Esophagus muscularis mucosa (tissue), 4 donors: ENCODE measurements at regions not wholly inside any gene's neighbourhood (a gene's known extent, or its start where the extent isn't known, plus 50 kb on each side); places are given as distances from the start of the nearest gene placed in this dataset.

Experiments used
- EP300 ChIP-seq: sonication (generic); formaldehyde crosslinking; IDR thresholded peaks from one replicate; pipeline ENCODE4 v1.6.1; 2017; ENCODE audit warnings: antibody characterized with exemption
- POLR2A ChIP-seq: fragments of 450-650 bp; IDR thresholded peaks from one replicate; pipeline ENCODE4 v1.6.1; 2017; ENCODE audit warnings: antibody characterized with exemption, moderate library complexity, mild to moderate bottlenecking, low read depth
- POLR2AphosphoS5 ChIP-seq, 2 donors: sonication (generic); formaldehyde crosslinking; IDR thresholded peaks; one replicate each; pipeline ENCODE4 v1.6.1; 2017; ENCODE audit warnings: antibody characterized with exemption in 2 of 2
- TF ChIP-seq, protein P1 (sequence below), 3 experiments: fragments of 200-600 bp in 2 of 3; fragments of 450-650 bp in 1 of 3; sonication (generic) in 2 of 3; IDR thresholded peaks; one replicate each; pipeline ENCODE4 v1.5.1; 2017 to 2019; ENCODE audit warnings: antibody characterized with exemption in 3 of 3, mild to moderate bottlenecking in 2 of 3, moderate library complexity in 1 of 3

DNA sequence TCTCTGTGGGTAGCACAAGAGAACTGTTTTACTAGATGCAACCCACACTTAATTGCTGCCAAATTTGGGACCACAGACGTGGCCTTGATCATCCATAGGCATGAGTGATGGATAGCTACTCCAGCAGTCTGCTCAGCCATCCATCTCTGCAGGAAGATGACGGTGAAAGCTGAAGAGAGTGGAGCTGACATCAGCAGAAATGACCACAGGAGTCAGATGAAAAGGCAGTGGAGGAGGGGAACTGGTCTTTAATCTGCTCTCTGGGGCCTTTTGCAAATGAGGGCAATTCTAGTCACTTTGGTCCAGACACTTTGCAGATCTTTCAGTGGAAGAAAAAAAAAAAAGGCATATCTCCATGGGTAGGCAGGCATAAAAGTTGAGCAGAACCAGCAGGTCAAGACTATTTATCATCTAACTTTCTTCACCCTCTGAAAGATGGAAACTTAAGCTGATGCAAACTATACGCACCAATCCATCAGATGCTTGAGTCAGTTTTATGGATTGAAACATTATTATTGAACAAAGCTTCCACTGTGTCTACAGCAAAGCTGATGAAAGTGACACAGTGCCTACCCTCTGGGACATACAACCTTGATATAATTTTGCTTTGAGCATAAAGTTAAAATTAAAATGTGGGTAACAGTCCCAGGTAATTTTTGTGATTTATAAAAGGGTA, 281.6 kb upstream of the OBI1 start:
- no peak for TF ChIP-seq POLR2AphosphoS5 (IDR thresholded peaks at IDR 0.05)
- TF ChIP-seq, protein P1, sequence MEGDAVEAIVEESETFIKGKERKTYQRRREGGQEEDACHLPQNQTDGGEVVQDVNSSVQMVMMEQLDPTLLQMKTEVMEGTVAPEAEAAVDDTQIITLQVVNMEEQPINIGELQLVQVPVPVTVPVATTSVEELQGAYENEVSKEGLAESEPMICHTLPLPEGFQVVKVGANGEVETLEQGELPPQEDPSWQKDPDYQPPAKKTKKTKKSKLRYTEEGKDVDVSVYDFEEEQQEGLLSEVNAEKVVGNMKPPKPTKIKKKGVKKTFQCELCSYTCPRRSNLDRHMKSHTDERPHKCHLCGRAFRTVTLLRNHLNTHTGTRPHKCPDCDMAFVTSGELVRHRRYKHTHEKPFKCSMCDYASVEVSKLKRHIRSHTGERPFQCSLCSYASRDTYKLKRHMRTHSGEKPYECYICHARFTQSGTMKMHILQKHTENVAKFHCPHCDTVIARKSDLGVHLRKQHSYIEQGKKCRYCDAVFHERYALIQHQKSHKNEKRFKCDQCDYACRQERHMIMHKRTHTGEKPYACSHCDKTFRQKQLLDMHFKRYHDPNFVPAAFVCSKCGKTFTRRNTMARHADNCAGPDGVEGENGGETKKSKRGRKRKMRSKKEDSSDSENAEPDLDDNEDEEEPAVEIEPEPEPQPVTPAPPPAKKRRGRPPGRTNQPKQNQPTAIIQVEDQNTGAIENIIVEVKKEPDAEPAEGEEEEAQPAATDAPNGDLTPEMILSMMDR (IDR thresholded peaks at IDR 0.05): no peak
- TF ChIP-seq POLR2A: no peak
- no peak for TF ChIP-seq EP300
